ENCODE measurements at regions not wholly inside any gene's neighbourhood (a gene's known extent, or its start where the extent isn't known, plus 50 kb on each side); places are given as distances from the start of the nearest gene placed in this dataset.

DNA sequence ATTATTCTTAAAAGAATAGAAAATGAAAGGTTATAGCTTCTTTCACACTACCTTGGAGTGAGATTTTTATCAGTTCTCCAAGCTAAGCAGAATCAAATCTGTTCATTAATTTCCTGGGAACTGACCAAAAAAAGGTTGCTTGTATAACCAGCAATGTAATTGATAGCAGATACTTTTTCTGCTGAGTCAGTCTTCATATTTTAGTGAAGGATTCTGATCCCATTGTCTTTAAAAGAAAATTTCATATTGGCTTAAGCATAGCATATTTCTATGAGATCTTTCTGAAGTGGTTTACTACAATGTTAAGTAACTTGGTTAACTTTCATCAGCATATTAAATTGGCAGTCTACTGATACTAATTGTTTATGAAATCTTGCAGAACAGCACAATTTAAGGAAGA, 338.0 kb downstream of the TMX3 start:
- TF ChIP-seq, protein P1, sequence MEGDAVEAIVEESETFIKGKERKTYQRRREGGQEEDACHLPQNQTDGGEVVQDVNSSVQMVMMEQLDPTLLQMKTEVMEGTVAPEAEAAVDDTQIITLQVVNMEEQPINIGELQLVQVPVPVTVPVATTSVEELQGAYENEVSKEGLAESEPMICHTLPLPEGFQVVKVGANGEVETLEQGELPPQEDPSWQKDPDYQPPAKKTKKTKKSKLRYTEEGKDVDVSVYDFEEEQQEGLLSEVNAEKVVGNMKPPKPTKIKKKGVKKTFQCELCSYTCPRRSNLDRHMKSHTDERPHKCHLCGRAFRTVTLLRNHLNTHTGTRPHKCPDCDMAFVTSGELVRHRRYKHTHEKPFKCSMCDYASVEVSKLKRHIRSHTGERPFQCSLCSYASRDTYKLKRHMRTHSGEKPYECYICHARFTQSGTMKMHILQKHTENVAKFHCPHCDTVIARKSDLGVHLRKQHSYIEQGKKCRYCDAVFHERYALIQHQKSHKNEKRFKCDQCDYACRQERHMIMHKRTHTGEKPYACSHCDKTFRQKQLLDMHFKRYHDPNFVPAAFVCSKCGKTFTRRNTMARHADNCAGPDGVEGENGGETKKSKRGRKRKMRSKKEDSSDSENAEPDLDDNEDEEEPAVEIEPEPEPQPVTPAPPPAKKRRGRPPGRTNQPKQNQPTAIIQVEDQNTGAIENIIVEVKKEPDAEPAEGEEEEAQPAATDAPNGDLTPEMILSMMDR (IDR thresholded peaks at IDR 0.05; ENCODE audit: low read depth, low read length, missing control alignments): no peak
- DNase-seq (ENCODE audit: low read depth): no peak
- in situ Hi-C loops (cut with HindIII; ENCODE audit: low sequenced_read_pairs): no loop called here
- no peak overlapping the region for H3K4me3 ChIP-seq (ENCODE audit: low read depth, low read length)

DNA sequence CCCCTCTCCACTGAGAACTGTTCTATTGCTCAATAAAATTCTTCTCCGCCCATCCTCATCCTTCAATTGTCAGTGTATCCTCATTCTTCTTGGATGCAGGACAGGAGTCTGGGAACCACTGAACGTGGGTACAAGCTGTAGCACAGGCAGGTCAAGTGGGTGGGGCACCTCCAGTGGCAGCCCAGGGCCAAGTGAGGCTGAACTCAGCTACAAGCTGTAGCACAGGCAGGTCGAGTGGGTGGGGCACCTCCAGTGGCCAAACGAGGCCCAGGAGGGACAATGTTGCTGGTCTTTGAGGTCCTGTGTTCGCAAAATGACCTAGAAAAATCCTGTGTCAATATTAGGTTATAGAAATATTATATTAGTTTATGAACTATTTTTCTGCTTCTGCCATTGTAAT, 352.0 kb downstream of the TMX3 start:
- in situ Hi-C loops (cut with HindIII; ENCODE audit: low sequenced_read_pairs): no loop called here
- DNase-seq (ENCODE audit: low read depth): no peak
- no peak overlapping the region for H3K4me3 ChIP-seq (ENCODE audit: low read depth, low read length)
- TF ChIP-seq, protein P1 (IDR thresholded peaks at IDR 0.05; ENCODE audit: low read depth, low read length, missing control alignments): no peak

DNA sequence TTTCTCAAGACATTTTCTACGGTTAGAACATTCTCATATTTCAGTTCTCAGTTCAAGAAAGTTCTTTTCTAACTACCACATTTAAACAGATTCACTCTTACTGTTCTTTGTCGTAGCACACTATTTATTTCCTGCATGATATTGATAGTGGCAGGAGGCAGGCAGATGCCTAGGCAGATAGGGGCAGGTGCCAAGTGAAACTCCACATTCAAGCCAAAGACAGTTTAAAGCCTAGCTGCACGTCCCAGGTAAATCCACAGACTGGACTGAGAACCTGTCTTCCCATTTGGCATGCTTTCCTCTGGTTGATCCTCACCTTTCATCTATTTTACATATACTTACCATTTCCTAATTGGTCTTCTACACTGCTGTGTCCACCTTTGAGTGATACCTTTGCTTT, 359.3 kb downstream of the TMX3 start:
- DNase-seq (ENCODE audit: low read depth): no peak
- TF ChIP-seq, protein P1 (IDR thresholded peaks at IDR 0.05; ENCODE audit: low read depth, low read length, missing control alignments): no peak
- in situ Hi-C loops (cut with HindIII; ENCODE audit: low sequenced_read_pairs): no loop called here

DNA sequence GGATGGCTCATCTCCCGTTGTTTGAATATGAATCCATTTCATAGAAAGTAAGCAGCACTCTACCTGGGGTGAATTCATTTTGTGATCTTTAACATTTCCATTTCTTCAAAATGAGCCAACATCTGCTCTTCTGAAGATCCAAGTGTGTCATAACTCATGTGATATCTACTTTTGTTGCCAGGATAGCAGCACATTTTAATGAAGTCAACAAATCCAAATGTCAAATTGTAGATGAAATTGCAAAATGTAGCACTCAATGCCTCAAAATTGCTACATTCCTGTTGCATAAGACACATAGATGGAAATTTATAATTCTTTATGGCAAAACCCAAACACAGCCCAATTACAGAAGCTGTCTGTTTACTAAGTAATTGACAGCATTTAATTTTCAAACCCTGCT, 360.7 kb downstream of the TMX3 start:
- no peak for DNase-seq (ENCODE audit: low read depth)
- in situ Hi-C loops (cut with HindIII; ENCODE audit: low sequenced_read_pairs): no loop called here
- H3K4me3 ChIP-seq (ENCODE audit: low read depth, low read length): no peak overlapping the region
- TF ChIP-seq, protein P1 (IDR thresholded peaks at IDR 0.05; ENCODE audit: low read depth, low read length, missing control alignments): no peak

More for the DNA sequence above, 359.3 kb downstream of the TMX3 start:
- no peak overlapping the region for H3K4me3 ChIP-seq (ENCODE audit: low read depth, low read length)

DNA sequence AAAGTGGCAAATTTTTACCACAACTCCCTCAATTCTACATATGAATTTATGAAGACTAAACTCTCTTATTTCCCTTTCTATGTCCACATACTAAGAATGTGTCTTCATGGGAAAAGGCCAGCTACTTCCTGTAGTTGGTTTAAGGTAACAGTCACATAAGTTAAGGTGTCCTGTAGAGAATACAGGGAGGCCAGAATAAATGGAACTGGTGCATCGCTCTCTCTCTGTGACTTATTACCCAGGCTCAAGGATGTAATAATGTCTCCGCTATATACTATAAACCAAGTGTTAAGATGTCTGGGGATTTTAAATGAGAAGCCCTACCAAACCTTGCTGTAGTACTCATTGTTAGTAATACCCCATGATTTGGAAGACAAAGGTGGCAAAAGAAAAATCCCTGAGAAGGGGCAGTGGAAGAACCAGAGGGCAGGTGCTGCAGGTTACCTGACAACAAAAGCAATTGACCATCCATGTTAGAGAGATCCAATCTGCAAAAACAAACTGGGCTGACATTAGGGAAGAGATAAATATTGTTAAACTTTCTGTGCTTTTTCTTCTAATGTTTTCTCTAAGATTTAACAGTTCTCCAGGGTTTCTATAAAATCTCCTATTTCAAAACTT, 372.8 kb downstream of the TMX3 start:
- in situ Hi-C loops (cut with HindIII; ENCODE audit: low sequenced_read_pairs): no loop called here
- TF ChIP-seq, protein P1 (IDR thresholded peaks at IDR 0.05; ENCODE audit: low read depth, low read length, missing control alignments): no peak
- DNase-seq (ENCODE audit: low read depth): no peak
- no peak overlapping the region for H3K4me3 ChIP-seq (ENCODE audit: low read depth, low read length)

DNA sequence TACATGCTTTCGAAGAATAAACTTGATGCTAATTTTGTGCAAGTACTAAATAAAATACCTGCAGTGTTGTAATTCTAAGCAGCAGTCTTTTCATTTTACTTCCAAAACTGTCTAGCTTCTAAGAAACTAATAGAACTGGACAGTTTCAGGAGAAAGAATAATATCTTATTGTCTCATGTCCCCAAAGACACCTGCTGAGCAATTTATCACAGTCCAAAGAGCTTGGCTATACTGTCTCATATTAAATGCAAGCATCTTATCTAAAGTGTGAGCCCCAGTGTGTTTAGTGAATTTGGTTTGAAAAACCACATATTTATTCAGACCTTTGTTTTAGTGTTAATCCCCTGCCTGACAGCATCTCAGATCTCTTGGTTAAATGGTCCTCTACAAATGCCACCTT, 374.3 kb downstream of the TMX3 start:
- no peak overlapping the region for H3K4me3 ChIP-seq (ENCODE audit: low read depth, low read length)
- TF ChIP-seq, protein P1 (IDR thresholded peaks at IDR 0.05; ENCODE audit: low read depth, low read length, missing control alignments): no peak
- DNase-seq (ENCODE audit: low read depth): no peak
- in situ Hi-C loops (cut with HindIII; ENCODE audit: low sequenced_read_pairs): no loop called here

Data from astrocyte of the cerebellum (primary cell).